Testis (tissue), 2 donors: ENCODE measurements at regions not wholly inside any gene's neighbourhood (a gene's known extent, or its start where the extent isn't known, plus 50 kb on each side); places are given as distances from the start of the nearest gene placed in this dataset.

Experiments
- CTCF ChIP-seq, 3 experiments: fragments of 450-650 bp in 2 of 3; fragments of 200-600 bp in 1 of 3; sonication (generic) in 1 of 3; IDR thresholded peaks; one replicate each; pipeline ENCODE4 v1.5.1; 2016 to 2019; ENCODE audit warnings: antibody characterized with exemption in 3 of 3, mild to moderate bottlenecking in 2 of 3, moderate library complexity in 1 of 3
- POLR2A ChIP-seq: fragments of 450-650 bp; IDR thresholded peaks from one replicate; pipeline ENCODE4 v1.6.1; 2017; ENCODE audit warnings: antibody characterized with exemption, mild to moderate bottlenecking, moderate library complexity

DNA sequence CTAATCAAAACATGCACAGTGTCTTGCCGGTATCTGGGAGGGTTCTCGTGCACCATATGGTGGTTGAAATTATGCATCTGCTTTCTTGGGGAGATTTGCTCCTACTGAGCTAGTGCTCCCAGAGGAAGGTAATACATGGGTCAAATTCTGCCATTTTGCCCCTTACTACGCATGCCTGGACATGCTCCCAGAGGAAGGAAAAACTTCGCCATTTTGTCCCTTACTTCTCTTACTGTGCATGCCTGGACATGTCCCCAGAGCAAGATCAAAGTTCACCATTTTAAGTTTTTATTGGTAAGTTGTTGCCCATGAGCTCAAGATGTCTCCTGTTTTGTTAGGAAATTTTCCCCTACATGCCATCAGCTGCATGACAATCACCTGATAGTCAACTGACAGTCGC lies 252.1 kb upstream of the KLHL4 start:
- TF ChIP-seq CTCF (IDR thresholded peaks at IDR 0.05) (no peak), POLR2A (no peak)
